GM19463 (cell line): ENCODE measurements at regions not wholly inside any gene's neighbourhood (a gene's known extent, or its start where the extent isn't known, plus 50 kb on each side); places are given as distances from the start of the nearest gene placed in this dataset.

ENCODE experiments used
- ATAC-seq: cut with Tn5 transposase; IDR thresholded peaks from one replicate; pipeline ENCODE4 v1.9.1; 2021; ENCODE audit warnings: mild to moderate bottlenecking, moderate library complexity; ENCODE audit not compliant: unreplicated experiment

DNA sequence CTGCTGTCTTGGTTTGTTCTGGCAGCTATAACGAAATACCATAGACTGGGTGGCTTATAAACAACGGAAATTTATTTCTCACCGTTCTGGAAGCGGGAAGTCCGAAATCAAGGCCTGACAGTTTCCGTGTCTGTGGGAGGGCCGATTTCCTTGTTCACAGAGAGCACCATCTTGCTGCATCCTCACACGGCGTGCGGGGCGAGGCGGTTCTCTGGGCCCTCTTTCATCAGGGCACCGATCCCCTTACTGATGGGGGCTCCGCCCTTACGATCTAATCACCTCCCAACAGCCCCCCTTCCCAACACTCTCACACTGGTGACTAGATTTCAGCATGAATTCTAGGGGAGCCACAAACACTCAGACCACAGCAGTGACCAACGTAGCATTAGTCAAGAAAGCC, 578.3 kb upstream of the FAT1 start:
- ATAC-seq = no peak

DNA sequence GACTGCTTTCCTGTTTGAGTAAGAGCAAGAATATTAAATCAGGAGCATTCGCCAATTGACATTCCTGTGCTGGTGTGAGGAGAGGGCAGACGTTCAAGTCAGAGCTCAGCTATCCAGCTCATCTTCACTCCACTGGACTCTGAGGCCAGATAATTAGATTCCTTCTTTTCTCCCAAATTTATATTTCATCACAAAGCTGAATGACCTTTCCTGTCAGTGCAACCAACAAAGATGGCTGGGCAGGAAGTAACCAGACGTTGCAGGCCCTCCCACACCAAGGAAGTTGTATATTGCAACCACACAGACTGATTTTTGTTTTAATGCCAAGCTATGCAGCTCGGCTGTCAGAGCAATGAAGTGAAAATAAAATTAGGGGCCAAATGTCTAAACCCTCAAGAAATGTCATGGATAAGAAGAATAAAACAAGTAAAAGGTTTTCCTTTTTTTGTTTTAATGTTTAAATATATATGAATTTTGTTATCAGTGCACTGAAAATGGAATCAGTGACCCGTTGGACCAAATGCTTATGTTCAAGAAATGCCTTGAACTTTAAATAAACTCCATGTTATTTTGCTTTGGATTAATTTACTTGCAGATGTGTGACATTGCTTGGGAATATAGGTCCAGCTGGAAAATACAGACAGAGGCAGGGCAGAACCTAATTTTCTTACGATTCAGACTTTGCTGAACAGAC, 578.9 kb upstream of the FAT1 start:
- no peak for ATAC-seq

DNA sequence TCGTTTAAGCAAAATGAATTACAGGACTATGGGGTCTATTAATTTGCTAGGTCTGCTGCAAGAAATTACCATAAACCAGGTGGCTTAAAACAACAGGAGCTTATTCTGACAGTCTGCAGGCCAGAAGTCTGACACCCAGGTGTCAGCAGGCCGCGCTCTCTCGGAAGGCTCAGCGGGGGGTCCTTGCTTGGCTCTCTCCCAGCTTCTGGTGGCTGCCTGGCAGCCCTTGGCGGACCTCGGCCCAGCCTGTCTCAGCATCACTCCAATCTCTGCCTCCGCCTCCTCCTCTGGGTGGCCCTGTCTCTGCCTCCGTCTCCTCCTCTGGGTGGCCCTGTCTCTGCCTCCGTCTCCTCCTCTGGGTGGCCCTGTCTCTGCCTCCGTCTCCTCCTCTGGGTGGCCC, 580.5 kb upstream of the FAT1 start:
- ATAC-seq = no peak

DNA sequence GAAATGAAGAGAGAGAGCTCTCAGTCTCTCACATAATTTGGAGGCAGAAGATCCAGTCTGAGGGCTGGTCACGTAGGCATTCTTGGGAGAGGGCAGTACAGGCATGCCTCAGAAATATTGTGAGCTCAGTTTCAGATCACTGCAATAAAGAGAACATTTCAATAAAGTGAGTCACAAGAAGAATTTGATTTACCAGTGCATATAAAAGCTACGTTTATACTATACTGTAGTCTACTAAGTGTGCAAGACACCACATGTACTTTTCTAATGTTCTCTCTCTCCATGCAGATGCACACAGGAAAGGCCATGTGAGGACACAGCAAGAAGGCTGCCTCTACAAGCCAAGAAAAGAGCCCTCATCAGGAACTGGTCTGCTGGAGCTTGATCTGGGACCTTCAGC, 583.5 kb upstream of the FAT1 start:
- no peak for ATAC-seq

DNA sequence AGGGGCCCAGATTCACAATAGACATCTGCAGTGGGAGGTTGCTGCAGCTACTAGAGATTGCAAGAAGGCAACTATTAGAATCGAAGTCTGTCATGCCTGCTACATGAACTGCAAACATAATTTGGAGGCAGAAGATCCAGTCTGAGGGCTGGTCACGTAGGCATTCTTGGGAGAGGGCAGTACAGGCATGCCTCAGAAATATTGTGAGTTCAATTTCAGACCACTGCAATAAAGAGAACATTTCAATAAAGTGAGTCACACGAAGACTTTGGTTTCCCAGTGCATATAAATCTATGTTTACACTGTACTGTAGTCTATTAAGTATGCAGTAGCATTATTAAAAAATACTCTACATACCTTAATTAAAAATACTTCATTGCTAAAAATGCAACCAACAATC, 585.8 kb upstream of the FAT1 start:
- ATAC-seq = no peak

DNA sequence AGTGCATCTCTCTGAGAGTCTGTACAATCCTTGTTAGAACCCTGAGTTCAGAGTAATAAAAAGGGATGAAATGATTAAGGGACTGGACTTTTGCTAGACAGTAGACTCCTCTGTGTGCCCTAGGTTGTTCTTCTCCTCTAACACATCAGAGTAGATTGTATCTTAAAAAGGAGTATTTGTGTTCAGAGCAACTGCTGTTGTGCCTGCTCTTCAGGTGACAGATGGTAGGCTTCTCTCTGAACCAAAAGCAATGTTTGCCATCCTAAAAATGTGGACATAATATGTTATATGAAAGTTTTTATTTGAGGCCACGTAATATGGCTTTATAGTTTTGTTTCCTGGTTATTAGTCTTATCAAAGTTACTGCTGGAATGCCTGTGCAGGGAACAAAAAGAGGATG, 588.6 kb upstream of the FAT1 start:
- no peak for ATAC-seq

DNA sequence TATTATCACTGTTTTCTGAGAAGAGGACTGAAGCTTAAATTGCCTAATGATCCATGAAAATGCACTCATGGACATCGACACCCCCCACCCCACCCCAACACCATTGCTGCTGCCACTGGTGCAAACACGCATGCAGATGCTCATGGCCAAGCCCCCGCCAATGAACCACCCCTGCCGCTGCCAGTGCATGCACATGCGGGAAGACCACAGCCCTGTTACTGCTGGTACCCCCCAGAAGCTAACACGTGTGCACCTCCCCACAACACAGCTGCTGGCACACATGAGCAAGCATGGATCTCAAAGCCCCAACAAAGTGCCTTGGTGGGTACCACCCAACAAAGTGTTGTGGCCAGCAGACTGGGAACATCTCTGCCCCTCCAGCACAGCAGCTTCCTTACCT, 594.1 kb upstream of the FAT1 start:
- ATAC-seq = no peak

DNA sequence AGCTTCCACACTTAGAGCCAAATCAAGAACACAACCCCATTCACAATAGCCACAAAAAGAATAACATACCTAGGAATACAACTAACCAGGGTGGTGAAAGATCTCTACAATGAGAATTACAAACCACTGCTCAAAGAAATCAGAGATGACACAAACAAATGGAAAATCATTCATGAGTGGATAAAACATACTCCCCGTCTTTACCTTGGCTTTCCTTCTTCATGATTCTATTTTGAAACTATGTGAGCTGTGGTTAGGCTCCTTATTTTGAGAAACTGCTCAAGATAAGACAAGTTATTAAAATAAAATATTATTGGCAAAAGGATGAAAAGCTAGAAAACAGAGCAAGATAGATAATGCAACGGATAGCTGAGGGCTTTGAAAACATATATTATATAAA, 598.1 kb upstream of the FAT1 start:
- ATAC-seq = no peak

DNA sequence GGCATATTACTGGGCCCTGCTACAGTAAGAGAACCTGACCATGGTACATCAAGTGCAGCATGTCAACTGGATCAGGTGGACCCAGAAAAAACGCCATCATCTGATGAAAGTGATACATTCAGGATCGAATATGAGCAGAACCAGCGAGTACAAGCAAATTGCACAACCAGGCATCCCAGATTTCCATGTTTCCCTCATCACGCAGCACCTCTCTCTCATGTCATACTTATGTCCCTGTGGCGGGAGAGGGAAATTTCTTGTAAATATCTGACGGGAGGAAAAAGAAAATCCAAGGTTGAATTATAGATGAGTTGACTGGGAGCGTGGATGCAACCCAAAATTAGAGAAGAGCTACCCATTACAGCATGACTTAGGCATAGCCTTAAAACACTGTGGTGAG, 608.5 kb upstream of the FAT1 start:
- no peak for ATAC-seq

DNA sequence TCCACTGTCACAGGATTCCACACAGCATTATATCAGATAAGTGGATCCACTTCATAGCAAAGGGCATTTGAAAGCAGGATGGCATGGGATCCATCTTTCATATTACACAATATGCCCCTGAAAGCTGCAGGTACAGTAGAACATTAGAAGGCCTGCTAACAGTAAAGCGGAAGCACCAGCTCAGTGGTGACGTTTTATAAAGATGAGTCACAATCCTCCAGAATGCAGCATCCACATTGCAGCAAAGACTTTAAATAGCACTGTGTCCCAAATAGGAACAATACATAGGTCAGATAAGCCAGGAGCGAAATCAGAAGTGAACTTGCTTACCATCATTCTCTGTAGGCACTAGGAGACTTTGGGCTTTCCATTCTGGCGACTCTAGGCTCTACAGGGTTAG, 609.5 kb upstream of the FAT1 start:
- no peak for ATAC-seq

DNA sequence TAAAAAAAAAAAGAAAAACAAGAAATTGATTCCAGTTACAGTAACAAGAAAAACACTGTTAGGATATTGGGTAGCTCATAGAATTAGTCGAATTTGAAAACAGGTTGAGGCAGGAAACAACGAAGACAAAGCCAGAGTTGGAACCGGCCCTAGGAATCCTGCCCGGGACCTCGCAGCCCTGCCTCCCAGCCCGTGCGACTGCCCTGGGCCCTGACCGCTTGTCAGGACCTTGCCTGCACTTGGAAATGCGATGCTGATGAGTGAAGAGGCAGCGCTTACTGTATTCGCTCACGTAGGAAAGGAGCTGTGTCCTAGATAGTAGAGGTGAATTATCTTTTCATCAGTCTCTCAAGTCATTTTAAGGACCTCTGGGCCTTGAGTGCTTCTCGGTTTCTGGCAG, 611.7 kb upstream of the FAT1 start:
- no peak for ATAC-seq

DNA sequence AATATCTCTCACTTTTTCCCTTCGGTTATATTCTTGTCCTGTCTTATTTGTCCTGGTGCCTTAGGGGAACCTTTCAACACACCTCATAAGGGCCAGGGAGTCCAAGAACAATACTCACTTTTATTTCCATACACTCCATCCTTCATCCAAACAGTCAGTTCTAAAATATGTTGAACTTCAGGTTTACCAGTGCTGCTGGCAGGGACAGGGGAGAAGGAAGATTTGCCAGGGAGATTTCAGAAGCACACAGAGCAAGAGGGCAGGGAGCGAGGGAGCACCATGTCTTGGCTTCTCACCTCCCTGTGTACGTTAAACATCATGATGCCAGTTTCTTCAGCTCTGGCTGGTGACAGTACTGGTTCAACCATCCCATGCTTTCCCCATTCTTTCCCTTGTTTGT, 631.1 kb upstream of the FAT1 start:
- ATAC-seq = no peak

DNA sequence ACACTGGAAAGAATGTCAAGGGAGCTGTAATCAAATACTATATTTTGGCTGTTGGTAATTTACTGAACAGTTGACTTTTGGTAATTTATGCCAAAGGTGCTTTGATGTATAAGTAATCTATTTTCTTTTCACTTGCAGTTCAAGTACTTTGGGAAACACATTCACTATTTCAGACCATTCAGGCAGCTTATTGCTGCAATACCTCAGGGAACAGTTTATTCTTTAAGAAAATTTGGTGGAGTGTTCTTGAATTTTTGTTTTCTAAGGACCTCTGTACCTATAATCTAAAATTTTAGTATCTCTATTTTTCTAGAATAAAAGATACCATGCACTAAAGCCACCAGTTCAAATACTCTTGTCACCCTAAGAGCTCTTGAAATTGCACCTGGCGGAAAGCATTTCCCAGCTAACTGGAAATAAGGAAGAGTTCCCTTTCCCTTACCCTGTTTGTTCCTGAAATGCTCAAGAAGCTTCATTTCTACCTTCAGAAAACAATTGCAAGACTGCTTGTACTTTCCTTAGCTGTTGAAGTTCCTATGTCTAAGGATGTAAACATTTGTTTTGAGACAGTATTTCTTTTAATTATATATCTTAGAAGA, 633.5 kb upstream of the FAT1 start:
- ATAC-seq = no peak

DNA sequence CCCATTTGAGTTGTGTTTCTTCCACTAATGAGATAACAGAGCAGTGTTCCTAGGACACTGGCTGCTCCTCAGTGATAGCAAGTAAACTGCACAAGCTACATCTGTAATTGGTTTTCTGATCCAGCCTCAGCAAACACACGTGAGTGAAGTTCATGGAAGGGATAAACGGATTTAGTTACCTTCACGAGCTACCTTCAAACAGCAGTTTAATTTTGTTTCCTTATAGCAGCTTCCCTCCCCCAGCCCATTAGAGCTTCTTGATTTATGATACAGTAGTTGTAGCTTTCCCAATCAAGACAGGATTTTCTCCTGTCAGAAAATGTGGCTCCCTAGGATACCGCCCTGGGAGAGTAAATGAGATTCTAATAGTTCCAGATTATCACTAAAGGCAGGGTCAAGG, 634.2 kb upstream of the FAT1 start:
- ATAC-seq = no peak

DNA sequence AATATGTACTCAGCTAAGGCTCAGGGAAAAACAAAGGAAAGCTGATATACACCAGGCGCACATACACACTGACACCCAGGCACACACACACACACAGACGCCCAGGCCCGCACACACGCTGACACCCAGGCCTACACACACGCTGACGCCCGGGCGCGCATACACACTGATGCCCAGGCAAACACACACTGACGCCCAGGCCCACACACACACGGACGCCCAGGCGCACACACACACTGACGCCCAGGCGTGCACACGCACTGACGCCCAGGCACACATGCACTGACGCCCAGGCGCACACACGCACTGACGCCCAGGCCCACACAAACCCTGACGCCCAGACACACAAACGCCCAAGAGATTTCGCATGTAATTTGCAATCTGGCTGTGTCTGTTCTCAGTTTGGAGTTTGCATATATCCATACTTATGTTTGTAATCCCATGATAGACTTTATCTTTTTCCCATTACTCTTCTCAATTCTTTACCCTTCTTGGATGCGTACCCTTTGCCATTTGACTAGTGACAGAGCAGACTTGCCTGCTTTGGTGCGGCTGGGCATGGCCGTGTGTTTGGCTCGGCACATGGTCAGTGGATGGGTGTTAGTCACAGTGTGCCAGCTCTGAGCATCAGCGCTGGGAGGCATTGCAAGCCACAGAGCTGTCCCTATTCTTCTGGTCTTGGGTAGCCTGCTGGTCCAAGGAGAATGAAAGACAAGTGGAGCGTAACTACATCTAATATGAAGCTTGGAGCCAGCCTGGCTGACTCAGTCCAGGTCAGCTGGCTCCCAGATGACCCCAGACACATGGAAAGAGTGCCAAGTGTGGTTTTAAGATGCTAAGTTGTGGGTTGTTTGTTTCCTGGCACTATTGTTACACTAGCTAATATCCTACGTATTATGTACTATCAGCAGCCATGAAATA, 632.4 kb upstream of the ZFP42 start:
- no peak for ATAC-seq

DNA sequence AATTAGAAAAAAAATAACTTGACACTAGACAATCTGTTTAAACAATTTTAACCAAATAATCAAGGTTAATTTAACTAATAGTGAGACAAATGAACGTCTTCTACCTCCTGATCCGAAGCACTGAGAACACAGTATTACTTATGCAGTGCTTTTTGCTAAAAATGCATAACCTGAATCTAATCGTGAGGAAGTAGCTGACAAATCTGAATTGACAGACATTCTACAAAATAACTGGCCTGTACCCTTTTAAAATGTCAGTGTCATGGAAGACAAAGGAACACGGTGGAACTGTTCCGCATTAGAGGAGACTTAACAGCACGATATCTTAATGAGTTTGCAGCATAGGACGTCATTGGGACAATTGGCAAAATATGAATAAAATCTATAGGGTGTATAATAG, 631.2 kb upstream of the ZFP42 start:
- ATAC-seq = no peak

DNA sequence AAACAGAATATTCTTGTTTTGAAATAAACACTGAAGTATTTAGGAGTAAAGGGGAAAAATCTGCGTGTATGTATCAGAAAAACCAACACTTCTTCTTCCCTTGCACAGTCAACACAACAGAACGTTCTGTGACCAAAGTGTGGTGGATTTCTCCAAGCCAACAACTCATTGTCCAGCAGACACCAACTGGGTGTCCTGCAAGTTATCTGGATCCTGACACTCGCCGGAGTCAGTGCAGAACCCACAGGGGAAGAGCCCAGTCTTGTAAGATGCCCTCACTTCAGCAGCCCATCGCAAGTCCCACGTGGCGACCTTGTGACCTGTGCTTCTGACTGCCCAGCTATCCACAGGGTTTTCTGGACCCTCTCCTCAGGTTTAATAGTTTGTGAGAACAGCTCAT, 630.7 kb upstream of the ZFP42 start:
- no peak for ATAC-seq

DNA sequence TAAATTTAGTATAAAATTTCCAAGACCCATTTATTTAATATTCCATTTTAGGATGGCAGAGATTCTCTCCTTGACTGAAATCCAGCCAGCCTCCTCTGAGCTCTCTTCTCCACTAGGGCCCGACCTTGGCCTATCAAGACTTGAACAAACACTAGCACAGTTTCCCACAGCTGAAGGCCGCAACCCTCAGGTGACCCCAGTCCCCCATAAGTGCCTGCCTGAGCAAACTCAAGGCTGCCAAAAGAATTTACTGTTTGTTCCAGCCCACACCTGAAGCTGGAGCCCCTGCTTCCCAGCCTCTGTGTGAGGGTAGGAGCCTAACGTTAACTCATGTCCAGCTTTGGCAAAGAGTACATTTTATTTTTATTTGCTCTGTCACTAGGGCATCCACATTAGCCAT, 629.0 kb upstream of the ZFP42 start:
- ATAC-seq = no peak

DNA sequence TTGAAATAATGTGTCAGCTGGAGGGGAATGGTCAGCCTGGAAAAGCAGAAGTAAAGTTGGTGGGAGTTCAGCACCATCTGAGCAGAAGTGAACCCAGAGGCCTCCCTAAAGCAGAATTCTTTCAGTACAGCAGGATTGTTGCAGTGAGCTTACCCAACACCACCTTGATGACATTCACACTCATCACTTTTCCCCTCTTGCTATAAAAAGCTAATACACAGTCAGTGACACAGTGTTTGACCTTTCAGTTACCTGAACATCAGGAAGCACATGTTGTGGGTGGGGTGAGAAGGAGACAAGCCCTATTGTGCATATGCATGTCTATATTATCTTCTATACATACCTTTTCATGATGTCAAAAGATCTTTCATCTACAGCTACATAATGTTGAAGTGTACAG, 624.7 kb upstream of the ZFP42 start:
- no peak for ATAC-seq

DNA sequence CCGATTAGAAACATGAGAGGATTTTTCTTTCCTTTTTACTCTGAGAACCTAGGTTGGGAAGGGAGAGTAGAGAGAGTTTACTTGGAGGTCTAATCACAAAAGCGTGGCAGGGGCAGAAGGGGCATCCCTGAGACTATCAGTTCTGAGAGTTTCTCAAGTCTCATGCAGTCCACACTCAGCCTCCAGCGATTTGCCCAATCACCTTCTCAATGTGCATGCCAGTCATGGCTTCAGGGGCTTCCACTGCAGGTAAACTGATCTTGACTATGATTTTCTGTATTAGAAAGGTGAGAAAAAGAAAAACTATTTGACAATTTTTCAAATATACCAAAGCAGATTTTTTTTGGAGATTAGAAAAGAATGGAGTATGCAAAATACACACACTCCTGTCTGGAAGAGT, 617.1 kb upstream of the ZFP42 start:
- no peak for ATAC-seq

DNA sequence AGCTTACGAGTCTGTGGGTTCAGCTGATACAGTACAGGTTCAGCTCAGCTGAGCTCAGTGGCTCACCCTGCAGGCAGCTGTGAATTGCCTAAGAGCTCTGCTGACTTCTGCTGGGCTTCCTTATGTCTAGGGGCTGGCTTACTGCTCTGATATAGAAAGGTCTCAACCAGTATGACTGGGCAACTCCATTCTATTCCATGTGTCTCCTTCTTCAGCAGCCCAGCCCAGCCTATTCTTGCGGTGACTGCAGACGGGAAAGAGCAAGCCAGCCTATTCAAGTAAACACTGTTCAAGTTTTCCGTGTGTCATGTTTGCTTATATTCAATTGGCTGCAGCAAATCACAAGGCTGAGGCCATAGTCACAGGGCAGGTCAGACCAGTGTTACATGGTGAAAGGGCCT, 615.4 kb upstream of the ZFP42 start:
- no peak for ATAC-seq

DNA sequence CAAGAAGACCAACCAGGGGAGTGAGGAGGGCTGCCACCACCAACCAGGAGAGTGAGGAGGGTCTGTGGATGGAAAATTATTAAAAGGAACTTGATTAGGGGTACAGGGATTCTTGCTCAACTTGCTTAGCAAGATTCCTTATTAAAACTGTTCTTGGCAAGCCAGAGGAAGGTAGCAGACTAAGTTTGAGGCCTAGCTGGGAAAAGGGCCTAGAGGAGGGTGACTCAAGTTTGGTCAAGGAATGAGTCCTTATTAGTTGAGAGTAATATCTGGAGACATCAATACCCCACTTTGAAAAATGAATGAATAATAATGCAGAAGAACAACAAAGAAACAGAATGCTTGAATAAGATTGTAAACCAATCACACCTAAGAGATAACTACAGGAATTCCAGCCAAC, 612.4 kb upstream of the ZFP42 start:
- ATAC-seq = no peak
